ENCODE measurements at regions not wholly inside any gene's neighbourhood (a gene's known extent, or its start where the extent isn't known, plus 50 kb on each side); places are given as distances from the start of the nearest gene placed in this dataset.

- no peak for DNase-seq (ENCODE audit: extremely low spot score, unreplicated experiment)
- H3K27me3 Mint-ChIP-seq: no peaks in the 10 kb centered on the region
- H3K27ac Mint-ChIP-seq: no peak overlapping the region
- H3K9me3 Mint-ChIP-seq: no peaks in the 10 kb centered on the region
- H3K36me3 Mint-ChIP-seq: no peaks in the 10 kb centered on the region
- TF ChIP-seq CTCF (conservative IDR thresholded peaks at IDR 0.05): no peak
- no peaks in the 10 kb centered on the region for H3K4me1 Mint-ChIP-seq (ENCODE audit: unreplicated experiment)
- H3K4me3 Mint-ChIP-seq: no peak overlapping the region
Measured at GRCh38 chr7:125112850-125113249, 183.2 kb upstream of the POT1 start.

GRCh38 chr7:125099519-125099918 is 169.9 kb upstream of the POT1 start:
- no peaks in the 10 kb centered on the region for H3K4me1 Mint-ChIP-seq (ENCODE audit: unreplicated experiment)
- H3K27ac Mint-ChIP-seq: no peak overlapping the region
- H3K27me3 Mint-ChIP-seq: no peaks in the 10 kb centered on the region
- no peak overlapping the region for H3K4me3 Mint-ChIP-seq
- no peak for TF ChIP-seq CTCF (conservative IDR thresholded peaks at IDR 0.05)
- H3K9me3 Mint-ChIP-seq: no peaks in the 10 kb centered on the region
- no peaks in the 10 kb centered on the region for H3K36me3 Mint-ChIP-seq
- DNase-seq (ENCODE audit: extremely low spot score, unreplicated experiment): no peak

GRCh38 chr7:125098377-125098970 is 168.8 kb upstream of the POT1 start:
- no peaks in the 10 kb centered on the region for H3K27me3 Mint-ChIP-seq
- no peak for TF ChIP-seq CTCF (conservative IDR thresholded peaks at IDR 0.05)
- no peaks in the 10 kb centered on the region for H3K4me1 Mint-ChIP-seq (ENCODE audit: unreplicated experiment)
- no peak overlapping the region for H3K4me3 Mint-ChIP-seq
- H3K27ac Mint-ChIP-seq: no peak overlapping the region
- H3K9me3 Mint-ChIP-seq: no peaks in the 10 kb centered on the region
- H3K36me3 Mint-ChIP-seq: no peaks in the 10 kb centered on the region
- DNase-seq (ENCODE audit: extremely low spot score, unreplicated experiment): no peak

GRCh38 chr7:125090596-125090995 is 161.0 kb upstream of the POT1 start:
- Mint-ChIP-seq H3K4me3 (no peak overlapping the region), H3K27ac (no peak overlapping the region), H3K27me3 (no peaks in the 10 kb centered on the region), H3K4me1 (ENCODE audit: unreplicated experiment) (no peaks in the 10 kb centered on the region), H3K9me3 (no peaks in the 10 kb centered on the region), H3K36me3 (no peaks in the 10 kb centered on the region)
- no peak for DNase-seq (ENCODE audit: extremely low spot score, unreplicated experiment)
- no peak for TF ChIP-seq CTCF (conservative IDR thresholded peaks at IDR 0.05)

GRCh38 chr7:125089171-125089570 is 159.5 kb upstream of the POT1 start:
- Mint-ChIP-seq H3K27me3 (no peaks in the 10 kb centered on the region), H3K9me3 (no peaks in the 10 kb centered on the region), H3K27ac (no peak overlapping the region), H3K36me3 (no peaks in the 10 kb centered on the region), H3K4me1 (ENCODE audit: unreplicated experiment) (no peaks in the 10 kb centered on the region), H3K4me3 (no peak overlapping the region)
- DNase-seq (ENCODE audit: extremely low spot score, unreplicated experiment): no peak
- no peak for TF ChIP-seq CTCF (conservative IDR thresholded peaks at IDR 0.05)

- Mint-ChIP-seq H3K4me3 (no peak overlapping the region), H3K27ac (no peak overlapping the region), H3K27me3 (no peaks in the 10 kb centered on the region), H3K4me1 (ENCODE audit: unreplicated experiment) (no peaks in the 10 kb centered on the region), H3K9me3 (no peaks in the 10 kb centered on the region), H3K36me3 (no peaks in the 10 kb centered on the region)
- no peak for DNase-seq (ENCODE audit: extremely low spot score, unreplicated experiment)
- no peak for TF ChIP-seq CTCF (conservative IDR thresholded peaks at IDR 0.05)
Measured at GRCh38 chr7:125088555-125088954, 158.9 kb upstream of the POT1 start.

All from type B pancreatic cell (in vitro differentiated cells).